ENCODE measurements at regions not wholly inside any gene's neighbourhood (a gene's known extent, or its start where the extent isn't known, plus 50 kb on each side); places are given as distances from the start of the nearest gene placed in this dataset.

- no peaks in the 10 kb centered on the region for H3K36me3 ChIP-seq (ENCODE audit: control insufficient read depth, insufficient read depth, low read length)
- DNase-seq (ENCODE audit: low read depth, low spot score) (peak; percentile 35), ATAC-seq (no peak)
- in situ Hi-C loops (cut with HindIII; ENCODE audit: low pct_unique_long_range_greater_than_20kb, low sequenced_read_pairs) (no loop called here), intact Hi-C loops (cut with micrococcal nuclease; ENCODE audit: unreplicated experiment) (no loop called here)
- BruUV-seq (replicated peaks) = no TSS peak
- peaks cover 20% of the 10 kb centered on the region for H3K27me3 ChIP-seq (ENCODE audit: control insufficient read depth, insufficient read depth, low read length)
- no peaks in the 10 kb centered on the region for H3K9me3 ChIP-seq (ENCODE audit: control insufficient read depth, insufficient read depth, low read depth, low read length)
- H3K27ac ChIP-seq (ENCODE audit: low read length) = no peak overlapping the region
- H3K4me1 ChIP-seq (ENCODE audit: control insufficient read depth, insufficient read depth, low read length) = no peaks in the 10 kb centered on the region
- TF ChIP-seq SIN3A (IDR thresholded peaks at IDR 0.05; ENCODE audit: borderline replicate concordance, insufficient read depth, low read depth, low read length) (no peak), TCF7L2 (IDR thresholded peaks at IDR 0.05; ENCODE audit: low read depth, low read length) (no peak), REST (IDR thresholded peaks at IDR 0.05; ENCODE audit: insufficient read depth in 1 of 2, low read depth in 2 of 2, low read length in 1 of 2) (no peak), CTCF (IDR thresholded peaks at IDR 0.05) (no peak), POLR2AphosphoS5 (IDR thresholded peaks at IDR 0.05; ENCODE audit: low read depth, low read length) (no peak)
- ChIA-PET CTCF (no interaction called here), POLR2A (no interaction called here)
- H3K4me3 ChIP-seq (ENCODE audit: low read depth in 2 of 2, low read length in 2 of 2) = no peak overlapping the region
Measured at GRCh38 chr5:74948031-74948546, 81.9 kb upstream of the FAM169A start.

GRCh38 chr5:74946471-74946870, 80.3 kb upstream of the FAM169A start:
- in situ Hi-C loops (cut with HindIII; ENCODE audit: low pct_unique_long_range_greater_than_20kb, low sequenced_read_pairs) = no loop called here
- POLR2A ChIA-PET = no interaction called here

More at GRCh38 chr5:74946471-74946870, 80.3 kb upstream of the FAM169A start:
- H3K4me1 ChIP-seq (ENCODE audit: control insufficient read depth, insufficient read depth, low read length) = no peaks in the 10 kb centered on the region
- H3K36me3 ChIP-seq (ENCODE audit: control insufficient read depth, insufficient read depth, low read length) = no peaks in the 10 kb centered on the region
- CTCF ChIA-PET = no interaction called here
- no peak overlapping the region for H3K4me3 ChIP-seq (ENCODE audit: low read depth in 2 of 2, low read length in 2 of 2)
- BruUV-seq (replicated peaks) = no TSS peak
- H3K9me3 ChIP-seq (ENCODE audit: control insufficient read depth, insufficient read depth, low read depth, low read length) = no peaks in the 10 kb centered on the region
- ATAC-seq = no peak
- DNase-seq (ENCODE audit: low read depth, low spot score) = no peak
- no peak overlapping the region for H3K27ac ChIP-seq (ENCODE audit: low read length)
- TF ChIP-seq CTCF (IDR thresholded peaks at IDR 0.05) (no peak), REST (IDR thresholded peaks at IDR 0.05; ENCODE audit: insufficient read depth in 1 of 2, low read depth in 2 of 2, low read length in 1 of 2) (no peak), SIN3A (IDR thresholded peaks at IDR 0.05; ENCODE audit: borderline replicate concordance, insufficient read depth, low read depth, low read length) (no peak), TCF7L2 (IDR thresholded peaks at IDR 0.05; ENCODE audit: low read depth, low read length) (no peak), POLR2AphosphoS5 (IDR thresholded peaks at IDR 0.05; ENCODE audit: low read depth, low read length) (no peak)
- H3K27me3 ChIP-seq (ENCODE audit: control insufficient read depth, insufficient read depth, low read length) = peaks cover 20% of the 10 kb centered on the region
- intact Hi-C loops (cut with micrococcal nuclease; ENCODE audit: unreplicated experiment) = no loop called here
